ENCODE measurements at regions not wholly inside any gene's neighbourhood (a gene's known extent, or its start where the extent isn't known, plus 50 kb on each side); places are given as distances from the start of the nearest gene placed in this dataset.
"Not testable (repeated sequence)": the region's sequence is repeated elsewhere in the genome, so short reads cannot be mapped to it uniquely, and the experiment has no call there.

GRCh38 chr6:9025228-9025627 is 589.9 kb upstream of the SLC35B3 start:
- in situ Hi-C loops (cut with HindIII; ENCODE audit: low sequenced_read_pairs): no loop called here
- TF ChIP-seq CTCF (IDR thresholded peaks at IDR 0.05; ENCODE audit: low read depth, low read length, missing control alignments): no peak
- no peak for DNase-seq (ENCODE audit: low read depth)
- no peak overlapping the region for H3K4me3 ChIP-seq (ENCODE audit: low read depth, low read length)

GRCh38 chr6:9024246-9024645 is 588.9 kb upstream of the SLC35B3 start:
- H3K4me3 ChIP-seq (ENCODE audit: low read depth, low read length); DNase-seq (ENCODE audit: low read depth); in situ Hi-C loops (cut with HindIII; ENCODE audit: low sequenced_read_pairs): not testable (repeated sequence)

- no peak for TF ChIP-seq CTCF (IDR thresholded peaks at IDR 0.05; ENCODE audit: low read depth, low read length, missing control alignments)
- in situ Hi-C loops (cut with HindIII; ENCODE audit: low sequenced_read_pairs): no loop called here
- DNase-seq (ENCODE audit: low read depth): no peak
- no peak overlapping the region for H3K4me3 ChIP-seq (ENCODE audit: low read depth, low read length)
Measured at GRCh38 chr6:9020001-9020400, 584.7 kb upstream of the SLC35B3 start.

- in situ Hi-C loops (cut with HindIII; ENCODE audit: low sequenced_read_pairs): no loop called here
- no peak for TF ChIP-seq CTCF (IDR thresholded peaks at IDR 0.05; ENCODE audit: low read depth, low read length, missing control alignments)
- no peak overlapping the region for H3K4me3 ChIP-seq (ENCODE audit: low read depth, low read length)
- DNase-seq (ENCODE audit: low read depth): no peak
Measured at GRCh38 chr6:9009931-9010330, 574.6 kb upstream of the SLC35B3 start.

GRCh38 chr6:9007027-9007426 is 571.7 kb upstream of the SLC35B3 start:
- DNase-seq (ENCODE audit: low read depth): no peak
- in situ Hi-C loops (cut with HindIII; ENCODE audit: low sequenced_read_pairs): no loop called here
- no peak for TF ChIP-seq CTCF (IDR thresholded peaks at IDR 0.05; ENCODE audit: low read depth, low read length, missing control alignments)
- no peak overlapping the region for H3K4me3 ChIP-seq (ENCODE audit: low read depth, low read length)

GRCh38 chr6:9002833-9003232 is 567.5 kb upstream of the SLC35B3 start:
- TF ChIP-seq CTCF (IDR thresholded peaks at IDR 0.05; ENCODE audit: low read depth, low read length, missing control alignments): no peak
- no peak overlapping the region for H3K4me3 ChIP-seq (ENCODE audit: low read depth, low read length)
- in situ Hi-C loops (cut with HindIII; ENCODE audit: low sequenced_read_pairs): no loop called here
- DNase-seq (ENCODE audit: low read depth): no peak

- DNase-seq (ENCODE audit: low read depth): no peak
- TF ChIP-seq CTCF (IDR thresholded peaks at IDR 0.05; ENCODE audit: low read depth, low read length, missing control alignments): no peak
- in situ Hi-C loops (cut with HindIII; ENCODE audit: low sequenced_read_pairs): no loop called here
- no peak overlapping the region for H3K4me3 ChIP-seq (ENCODE audit: low read depth, low read length)
Measured at GRCh38 chr6:8995156-8995555, 559.8 kb upstream of the SLC35B3 start.
